C4-2B (cell line): ENCODE measurements at regions not wholly inside any gene's neighbourhood (a gene's known extent, or its start where the extent isn't known, plus 50 kb on each side); places are given as distances from the start of the nearest gene placed in this dataset.

ENCODE experiments used
- H3K27ac ChIP-seq: fragments of 450-650 bp; 2 replicates; pipeline ENCODE4 v1.5.1; 2017
- ZFX ChIP-seq: fragments of 450-650 bp; IDR thresholded peaks from 2 replicates; pipeline ENCODE4 v1.6.1; 2017
- TF ChIP-seq, protein P1 (sequence below): fragments of 450-650 bp; conservative IDR thresholded peaks from 2 replicates; pipeline ENCODE4 v1.5.1; 2017; ENCODE audit warnings: mild to moderate bottlenecking

DNA sequence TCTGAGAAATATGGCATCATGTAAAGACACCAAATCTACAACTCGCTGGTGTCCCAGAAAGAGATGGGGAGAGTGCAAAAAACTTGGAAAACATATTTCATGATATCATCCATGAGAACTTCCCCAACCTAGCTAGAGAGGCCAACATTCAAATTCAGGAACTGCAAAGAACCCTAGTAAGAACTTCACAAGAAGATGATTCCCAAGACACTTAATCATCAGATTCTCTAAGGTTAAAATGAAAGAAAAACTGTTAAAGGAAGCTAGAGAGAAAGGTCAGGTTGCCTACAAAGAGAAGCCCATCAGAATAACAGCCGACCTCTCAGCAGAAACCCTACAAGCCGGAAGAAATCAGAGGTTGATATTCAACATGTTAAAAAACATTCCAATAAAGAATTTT, 95.5 kb upstream of the PRLR start:
- H3K27ac ChIP-seq, result no peak overlapping the region
- TF ChIP-seq ZFX, result no peak
- TF ChIP-seq, protein P1, sequence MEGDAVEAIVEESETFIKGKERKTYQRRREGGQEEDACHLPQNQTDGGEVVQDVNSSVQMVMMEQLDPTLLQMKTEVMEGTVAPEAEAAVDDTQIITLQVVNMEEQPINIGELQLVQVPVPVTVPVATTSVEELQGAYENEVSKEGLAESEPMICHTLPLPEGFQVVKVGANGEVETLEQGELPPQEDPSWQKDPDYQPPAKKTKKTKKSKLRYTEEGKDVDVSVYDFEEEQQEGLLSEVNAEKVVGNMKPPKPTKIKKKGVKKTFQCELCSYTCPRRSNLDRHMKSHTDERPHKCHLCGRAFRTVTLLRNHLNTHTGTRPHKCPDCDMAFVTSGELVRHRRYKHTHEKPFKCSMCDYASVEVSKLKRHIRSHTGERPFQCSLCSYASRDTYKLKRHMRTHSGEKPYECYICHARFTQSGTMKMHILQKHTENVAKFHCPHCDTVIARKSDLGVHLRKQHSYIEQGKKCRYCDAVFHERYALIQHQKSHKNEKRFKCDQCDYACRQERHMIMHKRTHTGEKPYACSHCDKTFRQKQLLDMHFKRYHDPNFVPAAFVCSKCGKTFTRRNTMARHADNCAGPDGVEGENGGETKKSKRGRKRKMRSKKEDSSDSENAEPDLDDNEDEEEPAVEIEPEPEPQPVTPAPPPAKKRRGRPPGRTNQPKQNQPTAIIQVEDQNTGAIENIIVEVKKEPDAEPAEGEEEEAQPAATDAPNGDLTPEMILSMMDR, result no peak

DNA sequence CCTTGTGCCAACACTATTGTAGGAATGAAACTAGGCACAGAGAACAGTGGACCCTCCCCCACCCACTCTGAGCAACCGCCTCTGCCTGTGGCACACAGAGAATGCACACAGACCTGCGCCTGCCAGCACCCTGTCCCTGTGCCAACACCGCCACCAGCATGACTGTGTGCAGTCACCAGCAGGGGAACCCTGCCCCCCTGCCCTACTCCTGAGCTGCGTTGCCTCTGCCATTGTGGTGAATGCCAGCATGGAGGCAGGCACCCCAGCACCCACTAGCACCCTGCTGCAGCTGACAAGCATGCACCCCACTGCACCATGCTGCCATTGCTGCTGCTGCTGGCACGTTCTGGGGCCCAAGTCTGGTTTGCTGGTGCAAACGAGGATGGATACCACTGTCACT, 94.4 kb upstream of the PRLR start:
- no peak overlapping the region for H3K27ac ChIP-seq
- no peak for TF ChIP-seq ZFX
- TF ChIP-seq, protein P1, result no peak

DNA sequence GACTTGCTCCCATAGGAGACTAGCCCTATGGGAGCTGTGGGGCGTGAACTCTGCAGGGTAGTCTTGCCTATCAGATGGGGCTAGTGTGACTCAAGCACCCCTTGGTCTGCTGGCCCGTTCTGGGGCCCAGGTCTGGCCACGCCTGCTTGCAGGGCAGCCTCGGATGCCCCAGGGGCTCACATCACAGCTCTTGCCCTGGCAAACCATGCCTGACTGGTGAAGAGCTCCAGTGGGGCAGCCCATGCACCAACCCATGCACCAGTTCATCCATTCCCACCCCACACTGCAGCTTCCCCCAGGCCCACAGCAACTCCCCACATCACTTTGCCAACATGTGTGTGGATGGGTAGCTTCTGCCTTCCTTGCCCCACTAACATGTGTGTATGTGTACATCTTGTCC, 93.9 kb upstream of the PRLR start:
- no peak for TF ChIP-seq ZFX
- TF ChIP-seq, protein P1, result no peak

DNA sequence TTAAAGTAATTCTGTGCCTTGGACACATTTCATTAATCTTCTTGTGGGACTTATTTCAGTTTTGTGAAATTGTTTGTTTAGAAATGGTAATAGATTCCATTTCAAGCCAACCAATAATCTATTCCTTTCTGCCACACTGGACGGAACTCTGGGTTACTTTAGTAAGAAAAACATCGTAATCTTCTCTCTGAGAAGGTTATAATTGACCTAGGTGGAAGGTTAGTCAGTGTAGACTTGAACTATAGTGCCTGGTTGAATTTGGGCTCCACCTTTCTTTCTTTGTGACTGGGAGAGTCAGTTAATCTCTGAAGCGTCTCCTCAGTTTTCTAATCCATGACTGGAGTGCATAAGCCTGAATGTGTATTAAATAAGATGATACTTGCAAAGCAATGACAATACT, 89.7 kb upstream of the PRLR start:
- TF ChIP-seq ZFX, result no peak
- TF ChIP-seq, protein P1, result no peak
- H3K27ac ChIP-seq, result no peak overlapping the region

More for the DNA sequence above, 93.9 kb upstream of the PRLR start:
- no peak overlapping the region for H3K27ac ChIP-seq

DNA sequence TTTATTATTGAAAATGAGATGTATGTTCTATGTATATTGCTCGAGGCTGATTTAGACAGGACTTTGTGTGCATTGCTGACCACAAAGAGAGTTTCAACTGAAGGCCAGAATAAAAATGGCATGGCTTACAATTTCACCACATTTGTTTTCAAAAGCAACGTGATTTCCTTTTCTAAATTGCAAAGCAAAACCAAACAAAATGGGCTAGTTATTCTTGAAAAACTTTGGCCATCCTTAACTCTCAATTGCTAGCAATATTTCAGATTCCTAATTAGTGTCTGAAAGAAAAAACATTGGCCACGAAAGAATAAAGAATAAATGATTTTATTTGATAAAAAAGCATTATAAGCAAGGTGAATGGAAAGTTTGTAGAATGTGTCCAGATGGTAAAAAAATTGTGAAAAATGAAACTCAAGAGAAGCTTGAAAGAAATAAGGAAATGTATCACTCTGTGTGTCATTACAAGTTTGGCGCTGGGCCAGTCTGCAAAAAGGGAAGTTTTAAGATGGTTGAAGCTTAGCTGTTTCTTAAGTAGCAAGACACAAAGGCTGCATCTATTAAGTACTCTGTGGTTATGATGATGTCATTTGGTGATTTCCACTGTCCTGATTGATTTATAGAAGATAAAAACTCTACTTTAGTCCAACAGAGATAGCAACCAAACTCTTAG, 89.2 kb upstream of the PRLR start:
- no peak overlapping the region for H3K27ac ChIP-seq
- TF ChIP-seq, protein P1, result no peak
- TF ChIP-seq ZFX, result no peak

DNA sequence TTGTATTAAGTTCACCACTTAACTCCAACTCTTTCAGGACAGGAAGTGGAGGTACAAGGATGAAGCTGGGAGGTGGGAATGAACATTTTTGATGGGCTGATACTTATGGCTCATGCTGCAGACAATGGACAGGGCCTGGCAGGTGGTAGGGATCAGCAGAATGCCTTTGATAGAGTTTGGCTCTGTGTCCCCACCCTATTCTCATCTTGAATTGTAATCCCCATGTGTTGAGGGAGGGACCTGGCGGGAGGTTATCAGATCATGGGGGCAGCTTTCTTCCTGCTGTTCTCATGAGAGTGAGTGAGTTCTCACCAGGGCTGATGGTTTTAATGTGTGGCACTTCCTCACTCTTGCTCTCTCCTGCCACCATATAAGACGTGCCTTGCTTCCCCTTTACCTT, 87.3 kb upstream of the PRLR start:
- TF ChIP-seq, protein P1, result no peak
- TF ChIP-seq ZFX, result no peak
- H3K27ac ChIP-seq, result no peak overlapping the region

DNA sequence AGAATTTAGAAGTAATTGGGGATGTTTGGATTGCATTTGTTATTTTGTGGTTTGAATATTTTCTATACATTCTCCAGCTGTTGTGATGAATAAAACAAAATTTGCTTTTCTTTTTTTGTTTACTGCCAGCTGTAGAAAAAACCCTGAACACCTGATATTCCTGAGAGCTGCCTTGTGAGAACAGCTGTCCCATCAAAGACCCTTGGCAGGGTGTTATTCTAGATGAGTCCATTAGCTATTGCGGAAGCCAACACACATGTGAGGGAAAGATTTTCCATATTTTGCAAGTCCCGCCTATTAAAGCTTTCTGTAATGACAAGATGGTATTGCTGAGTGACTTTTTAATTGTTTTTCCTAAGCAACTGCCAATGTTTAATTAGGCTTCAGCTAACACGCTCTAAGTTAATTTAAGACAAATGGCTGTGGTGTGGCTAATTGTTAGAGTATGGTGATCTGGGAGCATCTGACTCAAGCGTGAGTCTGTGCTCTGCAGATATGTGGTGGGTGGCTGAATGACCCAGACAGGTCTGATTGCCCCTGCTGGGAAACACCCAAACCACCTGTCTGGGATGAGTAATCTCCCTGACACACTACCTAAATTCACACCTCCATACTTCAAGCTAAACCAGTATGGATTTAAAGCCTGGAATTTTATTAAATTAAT, 86.5 kb upstream of the PRLR start:
- TF ChIP-seq, protein P1, result no peak
- H3K27ac ChIP-seq, result no peak overlapping the region
